ENCODE measurements at regions not wholly inside any gene's neighbourhood (a gene's known extent, or its start where the extent isn't known, plus 50 kb on each side); places are given as distances from the start of the nearest gene placed in this dataset.

GRCh38 chr10:124255556-124255955 is 162.2 kb upstream of the CHST15 start:
- Mint-ChIP-seq H3K27ac (no peak overlapping the region), H3K4me1 (no peaks in the 10 kb centered on the region), H3K4me3 (no peak overlapping the region), H3K36me3 (no peaks in the 10 kb centered on the region), H3K9me3 (no peaks in the 10 kb centered on the region)
- no peak for ATAC-seq
- DNase-seq (ENCODE audit: low spot score in 2 of 2), result no peak

- Mint-ChIP-seq H3K9me3 (no peaks in the 10 kb centered on the region), H3K27ac (no peak overlapping the region), H3K36me3 (no peaks in the 10 kb centered on the region), H3K4me1 (no peaks in the 10 kb centered on the region), H3K4me3 (no peak overlapping the region)
- ATAC-seq, result no peak
- no peak for DNase-seq (ENCODE audit: low spot score in 2 of 2)
Observed at GRCh38 chr10:124254490-124254889, 161.1 kb upstream of the CHST15 start.

DNA sequence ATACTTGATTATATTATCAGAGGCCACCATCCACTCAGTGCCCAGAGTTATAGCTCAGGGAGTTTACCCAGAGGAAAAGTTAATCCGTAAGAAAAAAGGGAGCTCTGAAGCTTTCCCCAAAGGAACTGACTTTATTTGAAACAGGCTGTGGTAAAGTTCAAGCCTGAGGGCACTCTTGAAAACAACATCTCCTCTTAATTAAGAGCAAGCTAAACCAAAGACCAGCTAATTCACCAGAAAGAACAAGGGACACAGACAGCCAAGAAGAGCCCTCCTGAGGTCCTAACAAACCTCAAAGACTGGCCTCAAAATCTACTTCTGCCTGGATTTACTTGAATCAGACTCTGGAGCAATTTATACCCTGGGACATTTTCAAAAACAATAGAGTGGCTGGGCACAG is 159.6 kb upstream of the CHST15 start:
- Mint-ChIP-seq H3K4me1 (no peaks in the 10 kb centered on the region), H3K4me3 (no peak overlapping the region), H3K9me3 (no peaks in the 10 kb centered on the region), H3K27ac (no peak overlapping the region), H3K36me3 (no peaks in the 10 kb centered on the region)
- DNase-seq (ENCODE audit: low spot score in 2 of 2), result no peak
- ATAC-seq, result no peak

GRCh38 chr10:124252097-124252715 is 158.8 kb upstream of the CHST15 start:
- H3K36me3 Mint-ChIP-seq, result no peaks in the 10 kb centered on the region

GRCh38 chr10:124251317-124252065 is 158.1 kb upstream of the CHST15 start:
- no peak for DNase-seq (ENCODE audit: low spot score in 2 of 2)
- H3K4me1 Mint-ChIP-seq, result no peaks in the 10 kb centered on the region
- no peak overlapping the region for H3K4me3 Mint-ChIP-seq
- H3K36me3 Mint-ChIP-seq, result no peaks in the 10 kb centered on the region
- ATAC-seq, result no peak
- H3K27ac Mint-ChIP-seq, result no peak overlapping the region
- H3K9me3 Mint-ChIP-seq, result no peaks in the 10 kb centered on the region

More at GRCh38 chr10:124252097-124252715, 158.8 kb upstream of the CHST15 start:
- Mint-ChIP-seq H3K27ac (no peak overlapping the region), H3K4me3 (no peak overlapping the region), H3K4me1 (no peaks in the 10 kb centered on the region), H3K9me3 (no peaks in the 10 kb centered on the region)
- no peak for ATAC-seq
- DNase-seq (ENCODE audit: low spot score in 2 of 2), result no peak

DNA sequence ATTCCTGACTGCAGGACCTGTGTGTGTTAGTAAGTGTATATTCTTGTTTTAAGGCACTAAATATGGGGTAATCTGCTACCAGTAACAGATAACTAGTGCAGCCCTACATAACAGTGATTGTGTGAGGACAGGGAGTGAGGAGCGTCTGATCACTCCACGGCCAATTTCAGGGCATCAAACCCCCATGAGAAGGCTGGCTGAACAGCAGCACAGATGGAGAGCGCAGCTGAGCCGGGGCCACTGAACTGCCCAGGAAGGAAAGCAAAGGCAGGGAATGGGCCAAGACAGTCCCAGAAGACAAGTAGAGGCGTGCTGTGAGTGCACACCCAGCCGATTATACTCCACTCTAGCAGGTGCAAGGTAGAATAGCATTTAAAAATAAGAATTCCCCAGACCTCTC is 157.1 kb upstream of the CHST15 start:
- Mint-ChIP-seq H3K36me3 (no peaks in the 10 kb centered on the region), H3K27ac (no peak overlapping the region), H3K4me1 (no peaks in the 10 kb centered on the region), H3K4me3 (no peak overlapping the region), H3K9me3 (no peaks in the 10 kb centered on the region)
- ATAC-seq, result no peak
- DNase-seq (ENCODE audit: low spot score in 2 of 2), result no peak

DNA sequence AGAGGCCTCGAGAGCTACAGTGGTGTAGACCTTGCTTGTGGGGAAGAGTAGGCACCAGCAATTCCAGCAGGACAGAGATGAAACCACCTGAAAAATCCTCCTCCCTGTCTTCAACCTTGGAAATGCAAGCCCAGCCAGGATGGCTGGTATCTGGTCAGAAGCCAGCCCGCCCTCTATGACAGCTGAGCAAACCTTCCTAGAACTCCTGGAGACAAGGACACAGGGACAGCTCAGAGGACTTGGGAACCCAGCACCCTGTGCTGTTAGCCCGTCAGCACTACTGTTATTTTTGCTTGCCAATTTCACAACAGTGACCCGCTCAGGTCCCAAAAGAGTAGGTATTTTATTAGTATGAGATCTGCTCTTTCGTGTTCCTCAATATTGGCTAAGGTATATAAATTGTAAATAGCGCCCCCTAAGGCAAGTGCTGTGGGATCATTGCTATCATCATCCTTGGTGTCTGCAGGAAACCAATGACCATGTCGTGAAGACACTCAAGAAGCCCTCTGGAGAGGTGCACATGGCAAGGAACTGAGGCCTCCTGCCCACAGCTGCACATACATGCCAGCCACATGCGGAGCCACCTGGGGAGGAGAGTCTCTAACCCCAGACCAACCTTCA is 156.5 kb upstream of the CHST15 start:
- no peak overlapping the region for H3K4me3 Mint-ChIP-seq
- DNase-seq (ENCODE audit: low spot score in 2 of 2), result no peak
- H3K9me3 Mint-ChIP-seq, result no peaks in the 10 kb centered on the region
- no peaks in the 10 kb centered on the region for H3K4me1 Mint-ChIP-seq
- no peak for ATAC-seq
- no peak overlapping the region for H3K27ac Mint-ChIP-seq
- H3K36me3 Mint-ChIP-seq, result no peaks in the 10 kb centered on the region

GRCh38 chr10:124249196-124249595 is 155.8 kb upstream of the CHST15 start:
- Mint-ChIP-seq H3K4me1 (no peaks in the 10 kb centered on the region), H3K36me3 (no peaks in the 10 kb centered on the region), H3K9me3 (no peaks in the 10 kb centered on the region), H3K27ac (no peak overlapping the region), H3K4me3 (no peak overlapping the region)
- no peak for DNase-seq (ENCODE audit: low spot score in 2 of 2)
- ATAC-seq, result no peak

DNA sequence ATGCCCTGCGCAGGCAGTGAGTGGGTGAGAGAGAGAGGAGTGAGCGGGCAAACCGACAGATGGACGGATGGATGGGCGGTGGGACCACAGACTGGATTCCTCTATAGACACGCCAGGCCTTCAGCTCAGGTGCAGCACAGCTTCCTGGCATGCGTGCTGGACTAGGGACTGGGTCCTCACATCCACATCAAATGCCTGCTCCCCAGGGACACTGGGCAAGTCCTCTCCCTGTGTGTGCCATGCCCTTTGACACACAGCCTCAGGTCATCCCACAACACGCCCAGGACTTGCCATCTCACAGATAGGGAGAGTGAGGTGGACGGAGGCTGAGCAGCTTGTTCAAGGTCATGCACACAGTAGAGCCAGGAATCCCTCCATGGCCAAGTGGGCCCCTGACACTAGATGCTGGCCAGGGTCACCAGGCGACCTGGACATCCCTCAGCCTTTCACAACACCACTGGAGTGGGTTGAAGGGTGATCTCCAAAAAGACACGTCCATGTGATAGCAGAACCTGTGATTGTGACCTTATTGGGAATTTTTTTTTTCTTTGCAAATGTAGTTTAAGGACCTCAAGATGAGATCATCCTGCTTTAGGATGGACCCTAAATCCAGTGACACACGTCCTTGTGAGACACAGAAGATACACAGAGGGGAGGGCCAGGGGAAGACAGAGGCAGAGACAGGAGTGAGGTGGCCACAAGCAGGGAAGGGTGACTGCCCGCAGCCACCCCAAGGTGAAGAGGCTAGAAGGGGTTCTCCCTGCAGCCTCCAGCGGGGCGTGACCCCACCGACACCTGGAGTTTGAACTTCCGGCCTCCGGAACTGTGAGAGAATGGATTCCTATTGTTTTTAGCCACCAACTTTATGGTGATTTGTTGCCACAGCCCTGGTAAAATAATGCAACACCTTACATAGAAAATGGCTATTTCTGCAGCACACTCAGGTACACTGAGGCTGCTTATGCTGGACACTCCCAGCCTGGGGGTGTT is 155.0 kb upstream of the CHST15 start:
- no peaks in the 10 kb centered on the region for H3K4me1 Mint-ChIP-seq
- no peak overlapping the region for H3K27ac Mint-ChIP-seq
- DNase-seq (ENCODE audit: low spot score in 2 of 2) (no peak), ATAC-seq (no peak)
- no peaks in the 10 kb centered on the region for H3K36me3 Mint-ChIP-seq
- no peak overlapping the region for H3K4me3 Mint-ChIP-seq
- H3K9me3 Mint-ChIP-seq, result no peaks in the 10 kb centered on the region

GRCh38 chr10:124245806-124246440 is 152.5 kb upstream of the CHST15 start:
- Mint-ChIP-seq H3K36me3 (no peaks in the 10 kb centered on the region), H3K27ac (no peak overlapping the region), H3K9me3 (no peaks in the 10 kb centered on the region)

DNA sequence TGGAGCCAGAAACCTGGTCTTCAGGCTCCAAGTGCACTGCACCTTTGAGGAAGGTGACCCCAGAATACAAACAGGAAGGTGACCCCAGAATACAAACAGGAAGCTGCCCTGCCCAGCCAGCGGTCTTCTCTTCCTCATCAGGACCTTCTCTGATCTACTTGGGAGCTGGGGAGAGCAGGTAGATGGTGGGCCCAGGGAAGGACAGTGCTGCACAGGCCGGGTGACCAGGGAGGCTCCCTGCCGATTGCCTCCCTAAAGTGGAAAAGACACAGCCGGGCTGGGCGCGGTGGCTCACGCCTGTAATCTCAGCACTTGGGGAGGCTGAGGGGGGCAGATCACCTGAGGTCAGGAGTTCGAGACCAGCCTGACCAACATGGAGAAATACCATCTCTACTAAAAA is 151.8 kb upstream of the CHST15 start:
- DNase-seq (ENCODE audit: low spot score in 2 of 2), result no peak
- peaks cover 4% of the 10 kb centered on the region for H3K4me1 Mint-ChIP-seq
- H3K4me3 Mint-ChIP-seq, result no peak overlapping the region
- H3K9me3 Mint-ChIP-seq, result no peaks in the 10 kb centered on the region
- no peak overlapping the region for H3K27ac Mint-ChIP-seq
- no peaks in the 10 kb centered on the region for H3K36me3 Mint-ChIP-seq
- no peak for ATAC-seq

More at GRCh38 chr10:124245806-124246440, 152.5 kb upstream of the CHST15 start:
- no peak for DNase-seq (ENCODE audit: low spot score in 2 of 2)
- ATAC-seq, result no peak
- Mint-ChIP-seq H3K4me3 (no peak overlapping the region), H3K4me1 (no peaks in the 10 kb centered on the region)

- peaks cover 9% of the 10 kb centered on the region for H3K4me1 Mint-ChIP-seq
- no peak overlapping the region for H3K27ac Mint-ChIP-seq
- DNase-seq (ENCODE audit: low spot score in 2 of 2) (no peak), ATAC-seq (no peak)
- no peaks in the 10 kb centered on the region for H3K36me3 Mint-ChIP-seq
- no peaks in the 10 kb centered on the region for H3K9me3 Mint-ChIP-seq
- no peak overlapping the region for H3K4me3 Mint-ChIP-seq
Observed at GRCh38 chr10:124244256-124244877, 151.0 kb upstream of the CHST15 start.

GRCh38 chr10:124243702-124244121 is 150.3 kb upstream of the CHST15 start:
- ATAC-seq, result no peak
- Mint-ChIP-seq H3K4me1 (peaks cover 9% of the 10 kb centered on the region), H3K9me3 (no peaks in the 10 kb centered on the region)

GRCh38 chr10:124242791-124243190 is 149.4 kb upstream of the CHST15 start:
- Mint-ChIP-seq H3K27ac (no peak overlapping the region), H3K4me3 (no peak overlapping the region), H3K36me3 (no peaks in the 10 kb centered on the region), H3K9me3 (no peaks in the 10 kb centered on the region), H3K4me1 (peaks cover 9% of the 10 kb centered on the region)
- DNase-seq (ENCODE audit: low spot score in 2 of 2) (no peak), ATAC-seq (no peak)

More at GRCh38 chr10:124243702-124244121, 150.3 kb upstream of the CHST15 start:
- H3K4me3 Mint-ChIP-seq, result no peak overlapping the region
- DNase-seq (ENCODE audit: low spot score in 2 of 2), result no peak
- no peak overlapping the region for H3K27ac Mint-ChIP-seq
- no peaks in the 10 kb centered on the region for H3K36me3 Mint-ChIP-seq

All from stimulated activated effector memory CD8-positive, alpha-beta T cell treated with anti-CD3 and anti-CD28 coated beads, Interleukin-12 subunit alpha, Interleukin-12 subunit beta, amount 100 ng/mL, for 72 hours (primary cell).